Glomerular visceral epithelial cell (primary cell): ENCODE measurements at regions not wholly inside any gene's neighbourhood (a gene's known extent, or its start where the extent isn't known, plus 50 kb on each side); places are given as distances from the start of the nearest gene placed in this dataset.
"Not testable (repeated sequence)": the region's sequence is repeated elsewhere in the genome, so short reads cannot be mapped to it uniquely, and the experiment has no call there.

Experiments used
- DNase-seq: peaks from one replicate; pipeline ENCODE4 v3.0.0-alpha.2; 2016; ENCODE audit errors: extremely low spot score

DNA sequence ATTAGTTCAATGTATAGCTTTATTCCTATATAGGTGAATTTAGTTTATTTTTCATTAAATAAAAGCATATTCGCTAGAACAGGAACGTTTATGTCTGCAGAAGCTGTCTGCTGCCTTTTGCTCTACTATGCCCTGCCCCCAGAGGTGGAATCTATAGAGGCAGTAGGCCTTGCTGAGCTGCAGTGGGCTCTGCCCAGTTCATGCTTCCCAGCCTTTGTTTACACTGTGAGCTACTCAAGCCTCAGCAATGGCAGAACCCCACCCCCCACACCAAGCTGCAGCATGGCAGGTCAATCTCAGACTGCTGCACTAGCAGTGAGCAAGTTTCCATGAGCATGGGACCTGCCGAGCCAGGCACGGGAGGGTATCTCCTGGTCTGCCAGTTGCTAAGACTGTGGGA is 473.3 kb upstream of the CCNG1 start:
- DNase-seq = not testable (repeated sequence)

GRCh38 chr5:162990063-162990462 is 447.3 kb upstream of the CCNG1 start:
- no peak for DNase-seq

DNA sequence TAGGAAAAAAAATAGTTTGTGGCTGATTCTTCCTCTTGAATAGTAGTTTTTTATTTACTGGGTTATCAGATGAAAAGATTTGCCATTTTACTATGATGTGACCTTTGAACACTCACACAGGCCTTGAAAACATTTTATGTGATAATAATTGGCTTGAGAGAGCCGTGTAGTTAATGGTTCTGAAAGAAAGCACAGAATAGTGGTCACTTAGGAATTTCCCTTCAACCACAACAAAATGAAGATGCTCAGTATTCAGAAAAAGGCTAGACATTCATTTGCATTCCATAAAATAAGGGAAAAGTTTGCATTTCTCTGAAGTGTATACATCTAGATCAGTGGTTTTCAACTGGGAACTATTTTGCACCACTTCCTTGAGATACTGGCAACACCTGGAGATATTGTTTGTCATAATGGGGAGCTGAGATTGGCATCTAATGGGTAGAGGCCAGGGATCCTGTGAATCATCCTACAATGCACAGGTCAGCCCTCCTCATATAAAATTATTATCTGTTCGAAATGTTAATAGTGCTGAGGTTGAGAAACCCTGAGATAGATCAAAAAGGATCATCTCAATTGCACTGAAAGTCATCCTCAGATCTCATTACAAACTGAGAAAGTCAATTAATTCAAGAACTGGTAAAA is 446.4 kb upstream of the CCNG1 start:
- no peak for DNase-seq

DNA sequence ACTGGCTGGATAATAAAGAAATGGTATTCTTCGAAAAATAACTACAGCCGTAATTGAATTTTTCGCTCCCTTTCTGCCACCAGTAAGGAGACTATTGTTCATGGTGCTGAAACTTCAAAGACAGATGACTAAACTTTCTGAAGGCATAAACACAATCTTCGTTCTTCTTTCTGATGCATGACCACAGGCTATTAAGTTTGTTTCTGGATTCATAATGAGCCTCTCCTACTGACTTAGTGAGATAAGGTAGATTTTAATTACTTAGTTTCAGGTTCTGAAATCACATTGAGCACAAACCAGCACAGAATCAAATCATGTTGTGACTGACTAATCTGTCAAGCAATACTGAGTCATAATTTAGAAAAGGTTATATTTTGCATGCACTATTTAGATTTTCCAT is 441.8 kb upstream of the CCNG1 start:
- no peak for DNase-seq

DNA sequence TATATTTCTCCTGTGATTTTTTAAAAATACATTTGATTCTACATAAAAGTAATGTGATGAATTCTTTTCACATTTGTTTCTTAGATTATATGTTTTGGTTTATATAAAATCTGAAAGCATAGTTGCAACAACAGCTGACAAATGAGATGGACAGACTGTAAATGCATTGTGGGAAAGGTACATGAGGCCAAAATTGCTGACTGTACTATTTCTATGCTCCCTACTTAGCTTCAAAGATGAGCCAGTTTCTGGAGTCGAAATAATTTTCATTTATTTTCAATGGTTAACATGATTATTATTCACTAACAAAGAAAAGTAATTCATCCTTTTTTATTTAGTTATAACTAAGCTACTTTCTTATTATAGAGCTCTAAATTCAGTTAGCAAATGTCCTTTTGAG is 441.3 kb upstream of the CCNG1 start:
- DNase-seq = no peak

DNA sequence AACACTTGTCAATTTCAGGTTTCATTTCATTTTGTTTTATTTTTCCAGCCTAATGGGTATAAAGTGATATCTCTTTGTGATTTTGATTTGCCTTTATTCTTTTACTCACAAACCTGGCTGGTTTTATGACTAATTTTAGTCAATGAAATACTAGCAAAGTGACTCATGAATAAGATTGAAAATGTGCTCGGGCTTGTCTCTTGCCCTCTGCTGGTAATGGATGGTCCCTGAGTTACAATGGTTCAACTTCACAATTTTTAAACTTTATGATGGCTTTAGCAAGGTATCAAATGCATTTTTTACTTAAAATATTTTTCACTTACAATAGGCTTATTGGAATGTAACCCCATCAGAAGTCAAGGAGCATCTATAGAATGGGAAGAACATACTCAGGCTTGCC is 431.4 kb upstream of the CCNG1 start:
- DNase-seq = no peak

GRCh38 chr5:163022582-163023128 is 414.7 kb upstream of the CCNG1 start:
- no peak for DNase-seq

GRCh38 chr5:163023846-163024245 is 413.5 kb upstream of the CCNG1 start:
- no peak for DNase-seq

GRCh38 chr5:163024936-163025335 is 412.5 kb upstream of the CCNG1 start:
- DNase-seq = no peak

- no peak for DNase-seq
These were observed 403.7 kb upstream of the CCNG1 start for GRCh38 chr5:163033656-163034055.

- no peak for DNase-seq
These were observed 396.1 kb upstream of the CCNG1 start for GRCh38 chr5:163041254-163041653.

- no peak for DNase-seq
These were observed 357.8 kb upstream of the CCNG1 start for GRCh38 chr5:163079618-163080017.

DNA sequence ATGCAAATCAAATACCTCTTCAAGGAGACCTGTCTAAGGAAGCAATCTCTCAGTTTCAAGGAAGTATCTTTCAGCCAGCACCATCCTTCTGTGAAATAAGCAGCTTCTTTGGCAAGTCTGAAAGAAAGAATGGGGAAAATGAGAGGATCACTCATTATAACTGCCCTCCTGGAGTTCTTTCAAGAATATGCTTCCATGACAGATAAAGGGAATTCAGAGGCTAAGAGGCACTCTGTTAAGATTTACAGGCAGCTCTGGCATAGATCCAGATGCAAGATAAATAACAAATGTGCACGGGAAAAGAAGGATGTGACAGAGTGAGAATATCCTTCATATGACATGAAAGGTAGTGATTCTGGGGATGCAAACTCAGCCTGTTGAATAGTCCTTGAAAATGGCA is 348.2 kb upstream of the CCNG1 start:
- no peak for DNase-seq

- no peak for DNase-seq
These were observed 347.5 kb upstream of the CCNG1 start for GRCh38 chr5:163089926-163090325.

DNA sequence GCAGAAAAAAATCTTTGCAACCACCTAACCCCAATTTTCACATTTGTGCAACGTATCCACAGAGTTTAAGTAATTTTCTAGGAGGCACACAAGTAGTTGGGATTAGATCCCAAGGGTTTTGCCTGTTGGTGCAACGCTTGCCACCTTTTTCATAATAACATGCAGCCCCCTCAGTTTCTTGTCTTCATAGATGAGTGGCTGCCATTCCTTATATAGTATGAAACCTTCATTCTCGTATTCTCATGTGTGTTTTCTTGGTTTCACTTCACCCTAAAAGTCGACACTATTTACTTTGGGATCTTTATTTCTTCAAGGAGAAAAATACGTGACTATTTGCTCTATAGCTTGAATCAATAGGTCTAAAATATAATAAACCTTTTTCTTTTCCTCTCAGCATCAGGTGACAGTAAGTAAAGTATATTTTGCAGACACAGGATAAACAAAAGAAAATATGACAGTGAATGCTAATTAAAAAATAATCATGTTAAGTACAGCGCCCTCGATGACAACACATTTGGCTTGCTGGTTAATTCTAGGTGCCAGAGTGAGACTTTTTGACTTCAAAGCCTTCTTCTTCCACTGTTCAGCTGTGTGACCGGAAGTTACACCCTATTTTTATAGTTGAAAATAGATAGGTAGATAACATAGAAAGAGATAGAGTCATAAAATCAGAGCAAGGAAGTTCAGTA is 342.8 kb upstream of the CCNG1 start:
- DNase-seq = no peak

GRCh38 chr5:163104464-163104863 is 332.9 kb upstream of the CCNG1 start:
- DNase-seq = no peak

- no peak for DNase-seq
These were observed 331.9 kb upstream of the CCNG1 start for GRCh38 chr5:163105456-163105855.

- no peak for DNase-seq
These were observed 331.3 kb upstream of the CCNG1 start for GRCh38 chr5:163106098-163106497.

- DNase-seq = no peak
These were observed 329.0 kb upstream of the CCNG1 start for GRCh38 chr5:163108351-163108750.

GRCh38 chr5:163115011-163115410 is 322.4 kb upstream of the CCNG1 start:
- no peak for DNase-seq

DNA sequence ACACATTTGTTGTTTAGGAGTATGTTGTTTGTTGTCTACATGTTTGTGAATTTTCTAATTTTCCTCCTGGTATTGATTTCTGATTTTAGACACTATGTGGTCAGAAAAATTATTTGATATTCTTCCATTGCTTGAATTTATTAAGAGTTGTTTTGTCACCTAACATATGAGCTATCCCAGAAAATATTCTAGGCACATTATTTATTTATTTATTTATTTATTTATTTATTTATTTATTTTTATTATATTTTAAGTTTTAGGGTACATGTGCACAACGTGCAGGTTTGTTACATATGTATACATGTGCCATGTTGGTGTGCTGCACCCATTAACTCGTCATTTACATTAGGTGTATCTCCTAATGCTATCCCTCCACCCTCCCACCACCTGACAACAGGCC is 320.8 kb upstream of the CCNG1 start:
- not testable (repeated sequence) for DNase-seq

GRCh38 chr5:163134061-163134460 is 303.3 kb upstream of the CCNG1 start:
- DNase-seq = no peak

GRCh38 chr5:163135849-163136248 is 301.5 kb upstream of the CCNG1 start:
- no peak for DNase-seq

DNA sequence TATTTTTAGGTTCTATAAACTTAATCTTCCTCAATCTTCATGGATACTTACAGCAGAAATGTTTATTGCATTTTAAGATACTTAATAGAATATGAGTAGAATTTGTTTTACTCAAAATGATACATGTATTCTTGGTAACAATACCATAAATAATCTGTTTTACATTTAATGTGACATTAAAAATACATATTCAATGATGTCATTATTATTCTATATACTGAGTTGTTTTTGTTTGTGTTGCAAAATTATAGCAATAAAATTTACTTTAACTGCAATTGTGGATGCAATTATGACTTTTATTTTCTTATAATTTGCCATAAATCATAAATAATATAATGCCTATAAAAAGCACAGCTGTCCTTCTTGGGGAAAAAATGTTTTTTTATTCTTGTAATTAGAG is 275.9 kb upstream of the CCNG1 start:
- DNase-seq = no peak
